ENCODE measurements at regions not wholly inside any gene's neighbourhood (a gene's known extent, or its start where the extent isn't known, plus 50 kb on each side); places are given as distances from the start of the nearest gene placed in this dataset.

GRCh38 chr10:2462581-2462980 lies 604.8 kb upstream of the PFKP start:
- no peak overlapping the region for H3K27ac ChIP-seq (ENCODE audit: low read depth in 2 of 2, low read length in 2 of 2)
- FAIRE-seq = no peak
- no peak for TF ChIP-seq CTCF (IDR thresholded peaks at IDR 0.05; ENCODE audit: borderline replicate concordance, extremely low read depth, insufficient read depth)
- H3K4me1 ChIP-seq (ENCODE audit: control insufficient read depth in 2 of 3, insufficient read depth in 2 of 3, low read depth in 1 of 3, low read length in 3 of 3) = no peaks in the 10 kb centered on the region
- intact Hi-C loops (cut with DNase I) = no loop called here
- H3K9ac ChIP-seq (ENCODE audit: low read length in 3 of 3) = no peak overlapping the region
- H3K4me3 ChIP-seq (ENCODE audit: low read length in 3 of 3) = no peak overlapping the region
- H3K36me3 ChIP-seq (ENCODE audit: control insufficient read depth in 2 of 3, insufficient read depth in 3 of 3, low read length in 3 of 3) = no peaks in the 10 kb centered on the region
- no peak for DNase-seq
- no peaks in the 10 kb centered on the region for H3K27me3 ChIP-seq (ENCODE audit: control insufficient read depth, insufficient read depth, low read length)
- H3K9me3 ChIP-seq (ENCODE audit: control insufficient read depth in 2 of 3, insufficient read depth in 1 of 3, low read length in 3 of 3) = peaks cover 0 to 4% (median 0%) of the 10 kb centered on the region in 3 donors

GRCh38 chr10:2460812-2461211 lies 606.5 kb upstream of the PFKP start:
- intact Hi-C loops (cut with DNase I) = no loop called here
- Histone ChIP-seq H3K4me3 (ENCODE audit: low read length in 3 of 3) (no peak overlapping the region), H3K27me3 (ENCODE audit: control insufficient read depth, insufficient read depth, low read length) (no peaks in the 10 kb centered on the region), H3K4me1 (ENCODE audit: control insufficient read depth in 2 of 3, insufficient read depth in 2 of 3, low read depth in 1 of 3, low read length in 3 of 3) (no peaks in the 10 kb centered on the region), H3K9ac (ENCODE audit: low read length in 3 of 3) (no peak overlapping the region), H3K27ac (ENCODE audit: low read depth in 2 of 2, low read length in 2 of 2) (no peak overlapping the region), H3K9me3 (ENCODE audit: control insufficient read depth in 2 of 3, insufficient read depth in 1 of 3, low read length in 3 of 3) (peaks cover 0 to 4% (median 0%) of the 10 kb centered on the region in 3 donors), H3K36me3 (ENCODE audit: control insufficient read depth in 2 of 3, insufficient read depth in 3 of 3, low read length in 3 of 3) (no peaks in the 10 kb centered on the region)
- no peak for TF ChIP-seq CTCF (IDR thresholded peaks at IDR 0.05; ENCODE audit: borderline replicate concordance, extremely low read depth, insufficient read depth)
- DNase-seq (no peak), FAIRE-seq (no peak)

- FAIRE-seq (no peak), DNase-seq (no peak)
- intact Hi-C loops (cut with DNase I) = no loop called here
- Histone ChIP-seq H3K9ac (ENCODE audit: low read length in 3 of 3) (no peak overlapping the region), H3K4me3 (ENCODE audit: low read length in 3 of 3) (no peak overlapping the region), H3K9me3 (ENCODE audit: control insufficient read depth in 2 of 3, insufficient read depth in 1 of 3, low read length in 3 of 3) (no peaks in the 10 kb centered on the region), H3K27me3 (ENCODE audit: control insufficient read depth, insufficient read depth, low read length) (no peaks in the 10 kb centered on the region), H3K4me1 (ENCODE audit: control insufficient read depth in 2 of 3, insufficient read depth in 2 of 3, low read depth in 1 of 3, low read length in 3 of 3) (no peaks in the 10 kb centered on the region), H3K27ac (ENCODE audit: low read depth in 2 of 2, low read length in 2 of 2) (no peak overlapping the region), H3K36me3 (ENCODE audit: control insufficient read depth in 2 of 3, insufficient read depth in 3 of 3, low read length in 3 of 3) (no peaks in the 10 kb centered on the region)
- no peak for TF ChIP-seq CTCF (IDR thresholded peaks at IDR 0.05; ENCODE audit: borderline replicate concordance, extremely low read depth, insufficient read depth)
These were observed 607.6 kb upstream of the PFKP start for GRCh38 chr10:2459713-2460112.

GRCh38 chr10:2456834-2457233 lies 610.5 kb upstream of the PFKP start:
- no peaks in the 10 kb centered on the region for H3K27me3 ChIP-seq (ENCODE audit: control insufficient read depth, insufficient read depth, low read length)
- FAIRE-seq (no peak), DNase-seq (no peak)

More at GRCh38 chr10:2456834-2457233, 610.5 kb upstream of the PFKP start:
- intact Hi-C loops (cut with DNase I) = no loop called here
- Histone ChIP-seq H3K9me3 (ENCODE audit: control insufficient read depth in 2 of 3, insufficient read depth in 1 of 3, low read length in 3 of 3) (no peaks in the 10 kb centered on the region), H3K36me3 (ENCODE audit: control insufficient read depth in 2 of 3, insufficient read depth in 3 of 3, low read length in 3 of 3) (no peaks in the 10 kb centered on the region), H3K27ac (ENCODE audit: low read depth in 2 of 2, low read length in 2 of 2) (no peak overlapping the region), H3K4me1 (ENCODE audit: control insufficient read depth in 2 of 3, insufficient read depth in 2 of 3, low read depth in 1 of 3, low read length in 3 of 3) (no peaks in the 10 kb centered on the region), H3K9ac (ENCODE audit: low read length in 3 of 3) (no peak overlapping the region), H3K4me3 (ENCODE audit: low read length in 3 of 3) (no peak overlapping the region)
- TF ChIP-seq CTCF (IDR thresholded peaks at IDR 0.05; ENCODE audit: borderline replicate concordance, extremely low read depth, insufficient read depth) = no peak

All from kidney (tissue), 13 donors.